LNCAP (cell line): ENCODE measurements at regions not wholly inside any gene's neighbourhood (a gene's known extent, or its start where the extent isn't known, plus 50 kb on each side); places are given as distances from the start of the nearest gene placed in this dataset.

Experiments
- TF ChIP-seq, protein P1 (sequence below): fragments of 450-650 bp; IDR thresholded peaks from 2 replicates; pipeline ENCODE4 v1.5.1; 2017; ENCODE audit warnings: mild to moderate bottlenecking

DNA sequence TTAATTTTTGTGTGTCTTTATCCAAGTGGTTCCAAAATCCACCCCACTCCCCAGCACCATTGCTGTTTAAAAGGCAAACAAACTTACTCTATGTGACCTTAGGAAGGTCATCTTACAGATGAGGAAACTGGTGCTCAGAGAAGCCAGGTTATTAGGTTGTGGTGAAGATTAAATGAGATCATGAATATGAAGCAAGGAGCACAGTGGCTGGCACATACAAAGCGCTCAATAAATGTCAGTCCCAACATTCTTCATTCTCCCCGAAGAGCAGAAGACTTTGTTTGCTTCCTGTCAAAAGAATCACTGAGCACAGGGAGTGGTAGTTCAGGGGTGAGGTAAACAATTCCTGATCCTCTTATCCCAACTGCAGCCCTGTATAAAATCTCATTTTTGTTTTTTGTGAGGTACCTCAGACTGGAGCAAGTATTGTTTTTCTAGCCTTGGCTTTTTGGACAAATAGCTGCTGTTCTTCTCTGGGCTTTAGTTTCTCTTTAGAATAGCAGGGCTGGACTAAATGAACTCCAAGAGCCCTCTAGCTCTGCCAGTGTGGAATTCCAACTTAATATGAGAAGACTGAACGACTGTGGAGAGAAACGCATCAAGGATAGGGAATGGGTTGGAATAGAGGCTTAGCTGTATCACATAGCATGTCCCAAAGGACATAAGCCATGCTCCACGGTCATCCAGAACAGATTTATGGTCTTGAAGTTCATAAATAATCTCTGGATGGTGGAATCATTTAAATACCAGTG lies 455.3 kb upstream of the USP24 start:
- TF ChIP-seq, protein P1, sequence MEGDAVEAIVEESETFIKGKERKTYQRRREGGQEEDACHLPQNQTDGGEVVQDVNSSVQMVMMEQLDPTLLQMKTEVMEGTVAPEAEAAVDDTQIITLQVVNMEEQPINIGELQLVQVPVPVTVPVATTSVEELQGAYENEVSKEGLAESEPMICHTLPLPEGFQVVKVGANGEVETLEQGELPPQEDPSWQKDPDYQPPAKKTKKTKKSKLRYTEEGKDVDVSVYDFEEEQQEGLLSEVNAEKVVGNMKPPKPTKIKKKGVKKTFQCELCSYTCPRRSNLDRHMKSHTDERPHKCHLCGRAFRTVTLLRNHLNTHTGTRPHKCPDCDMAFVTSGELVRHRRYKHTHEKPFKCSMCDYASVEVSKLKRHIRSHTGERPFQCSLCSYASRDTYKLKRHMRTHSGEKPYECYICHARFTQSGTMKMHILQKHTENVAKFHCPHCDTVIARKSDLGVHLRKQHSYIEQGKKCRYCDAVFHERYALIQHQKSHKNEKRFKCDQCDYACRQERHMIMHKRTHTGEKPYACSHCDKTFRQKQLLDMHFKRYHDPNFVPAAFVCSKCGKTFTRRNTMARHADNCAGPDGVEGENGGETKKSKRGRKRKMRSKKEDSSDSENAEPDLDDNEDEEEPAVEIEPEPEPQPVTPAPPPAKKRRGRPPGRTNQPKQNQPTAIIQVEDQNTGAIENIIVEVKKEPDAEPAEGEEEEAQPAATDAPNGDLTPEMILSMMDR, result no peak

DNA sequence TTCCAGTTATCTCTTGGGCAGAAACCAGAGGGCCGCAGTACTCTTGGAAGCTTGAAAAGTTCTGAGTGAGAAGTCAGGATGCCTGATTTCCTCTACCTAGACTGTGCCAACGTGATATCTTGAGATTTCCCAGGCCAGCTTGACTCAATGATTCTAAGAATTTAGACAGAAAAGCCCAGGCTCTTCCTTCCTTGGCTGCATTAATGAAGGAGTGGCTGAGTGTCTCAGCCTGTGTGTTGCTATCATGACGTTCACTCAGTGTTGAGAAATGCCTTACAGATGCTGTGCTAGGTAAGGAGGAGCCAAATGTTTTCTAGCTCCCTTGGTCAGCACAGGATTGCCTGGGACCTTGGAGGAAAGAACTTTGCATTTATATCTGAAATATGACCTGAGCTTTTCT lies 454.1 kb upstream of the USP24 start:
- TF ChIP-seq, protein P1, result no peak

DNA sequence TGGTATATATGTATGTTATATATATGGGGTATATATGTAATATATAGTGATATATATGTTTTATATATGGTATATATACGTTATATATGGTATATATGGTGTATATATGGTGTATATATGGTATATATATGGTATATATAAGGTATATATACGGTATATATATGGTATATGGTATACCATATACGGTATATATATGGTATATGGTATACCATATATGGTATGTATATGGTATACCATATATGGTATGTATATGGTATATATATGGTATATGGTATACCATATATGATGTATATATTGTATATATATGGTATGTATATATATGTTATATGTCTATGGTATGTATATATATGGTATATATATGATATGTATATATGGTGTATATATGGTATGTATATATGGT lies 447.7 kb upstream of the USP24 start:
- TF ChIP-seq, protein P1, result no peak

DNA sequence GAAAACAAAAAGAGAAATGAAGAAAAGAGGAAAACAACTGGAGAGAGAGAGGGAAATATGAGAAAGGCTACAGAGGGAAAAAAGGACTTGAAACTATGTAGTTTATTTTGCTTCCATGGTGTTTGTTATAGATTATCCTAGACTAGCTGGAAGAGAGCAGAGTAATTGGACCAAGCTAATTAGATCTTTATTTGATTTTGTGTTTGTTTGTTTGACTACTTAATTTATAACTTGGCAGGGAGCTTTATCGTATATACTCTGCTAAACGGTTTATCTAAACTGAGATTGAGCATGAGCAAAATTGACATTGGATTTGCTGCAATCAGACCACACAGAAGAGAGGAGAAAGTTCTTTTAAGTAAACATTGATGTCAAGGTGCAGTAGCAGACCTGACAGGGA lies 443.8 kb upstream of the USP24 start:
- TF ChIP-seq, protein P1, result no peak

DNA sequence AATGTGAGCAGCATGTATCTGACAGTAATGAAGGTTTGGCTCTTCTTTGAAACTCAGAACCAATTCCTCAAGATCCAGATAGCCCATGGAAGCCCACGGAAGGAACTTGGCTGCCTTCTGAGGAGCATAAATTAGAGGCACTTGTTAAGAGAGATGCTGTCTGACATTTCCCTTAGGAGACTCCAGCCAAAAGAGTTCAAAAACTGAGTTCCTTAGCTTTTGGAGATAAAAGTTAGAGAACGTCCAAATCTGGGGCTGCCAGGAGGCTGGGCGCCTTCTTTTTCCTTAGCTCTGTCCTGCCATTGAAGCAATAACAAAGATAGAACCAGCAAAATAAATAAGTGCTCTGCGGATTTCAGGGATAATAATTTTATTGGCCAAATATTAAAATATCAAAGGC lies 439.6 kb upstream of the USP24 start:
- TF ChIP-seq, protein P1, result no peak

DNA sequence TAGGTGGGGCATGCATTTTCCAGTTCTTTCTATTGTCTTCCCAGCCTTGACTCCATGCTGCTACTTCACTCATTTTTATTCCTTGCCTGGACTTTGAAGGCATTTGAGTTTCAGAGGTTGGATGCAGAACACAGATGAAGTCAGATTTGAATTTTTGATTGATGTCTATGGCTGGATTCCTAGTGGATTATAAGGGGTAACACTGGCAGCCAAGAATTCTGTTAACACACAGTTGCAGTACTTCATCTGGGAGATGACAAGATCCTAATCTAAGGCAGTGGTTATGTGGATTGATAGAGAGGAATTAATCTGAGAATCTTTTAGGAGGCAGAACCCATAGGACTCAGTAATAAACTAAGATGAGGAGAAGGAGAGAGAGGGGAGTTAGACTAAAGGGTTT lies 439.0 kb upstream of the USP24 start:
- TF ChIP-seq, protein P1, result no peak

DNA sequence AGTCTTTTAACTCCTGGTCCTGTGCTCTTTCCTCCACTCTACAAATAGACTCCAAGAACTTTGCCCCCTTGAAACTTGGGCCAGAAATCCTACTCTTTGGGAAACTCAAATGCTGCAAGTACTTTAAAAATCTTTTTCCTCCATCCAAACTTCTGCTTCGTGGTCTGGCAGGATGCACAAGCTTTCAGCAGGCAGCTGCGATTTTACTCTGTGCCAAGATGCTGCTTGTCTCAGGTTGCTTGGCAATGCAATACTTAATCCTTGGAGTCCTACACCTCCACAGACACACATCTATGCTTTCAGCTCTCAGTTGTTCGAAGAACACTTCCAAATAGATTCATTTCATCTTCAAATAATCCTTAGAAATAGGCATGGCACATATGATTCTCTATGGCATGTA lies 435.3 kb upstream of the USP24 start:
- TF ChIP-seq, protein P1, result no peak

DNA sequence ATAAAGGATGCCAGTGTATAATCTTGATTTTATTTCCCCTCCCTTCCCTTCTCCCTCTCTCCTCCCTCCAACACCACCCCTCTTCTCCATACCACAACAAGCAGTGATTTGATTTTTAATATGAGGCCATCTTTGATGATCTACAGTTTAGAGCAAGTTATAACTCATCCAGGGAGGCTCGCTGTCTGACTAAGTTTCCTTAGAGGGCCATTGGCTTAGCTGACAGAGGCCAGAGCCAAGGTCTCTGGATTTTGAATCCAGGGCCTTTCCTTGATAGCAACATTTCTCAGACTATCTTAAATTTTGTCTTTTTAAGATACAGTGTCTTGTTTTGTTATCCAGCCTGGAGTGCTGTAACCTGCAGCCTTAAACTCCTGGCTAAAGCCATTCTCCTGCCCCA lies 431.0 kb upstream of the USP24 start:
- TF ChIP-seq, protein P1, result no peak
